GM12874 (cell line): ENCODE measurements at regions not wholly inside any gene's neighbourhood (a gene's known extent, or its start where the extent isn't known, plus 50 kb on each side); places are given as distances from the start of the nearest gene placed in this dataset.

Source experiments
- TF ChIP-seq, protein P1 (sequence below): IDR thresholded peaks from 2 replicates; pipeline ENCODE4 v1.5.1; 2011; ENCODE audit warnings: low read depth, mild to moderate bottlenecking, control low read depth, low read length, moderate library complexity; ENCODE audit not compliant: insufficient read depth

DNA sequence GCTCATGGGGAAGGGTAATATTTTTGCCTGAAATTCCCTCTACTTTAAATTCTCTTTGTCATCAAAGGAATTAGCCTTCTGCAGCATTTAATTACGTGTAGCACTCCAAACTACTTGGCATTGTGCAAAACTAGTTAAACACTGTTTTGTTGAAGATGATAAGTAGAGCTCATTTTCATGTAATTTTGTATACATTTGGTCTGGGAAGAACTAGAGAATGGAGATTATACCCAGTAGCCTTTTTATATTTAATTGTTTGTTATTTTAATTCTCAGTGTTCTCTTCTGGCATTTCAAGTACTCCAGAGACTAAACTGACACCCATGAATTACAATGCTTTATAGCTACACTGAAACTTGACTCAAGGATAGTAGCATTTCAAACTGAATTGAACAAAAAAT lies 211.5 kb upstream of the SMIM31 start:
- TF ChIP-seq, protein P1, sequence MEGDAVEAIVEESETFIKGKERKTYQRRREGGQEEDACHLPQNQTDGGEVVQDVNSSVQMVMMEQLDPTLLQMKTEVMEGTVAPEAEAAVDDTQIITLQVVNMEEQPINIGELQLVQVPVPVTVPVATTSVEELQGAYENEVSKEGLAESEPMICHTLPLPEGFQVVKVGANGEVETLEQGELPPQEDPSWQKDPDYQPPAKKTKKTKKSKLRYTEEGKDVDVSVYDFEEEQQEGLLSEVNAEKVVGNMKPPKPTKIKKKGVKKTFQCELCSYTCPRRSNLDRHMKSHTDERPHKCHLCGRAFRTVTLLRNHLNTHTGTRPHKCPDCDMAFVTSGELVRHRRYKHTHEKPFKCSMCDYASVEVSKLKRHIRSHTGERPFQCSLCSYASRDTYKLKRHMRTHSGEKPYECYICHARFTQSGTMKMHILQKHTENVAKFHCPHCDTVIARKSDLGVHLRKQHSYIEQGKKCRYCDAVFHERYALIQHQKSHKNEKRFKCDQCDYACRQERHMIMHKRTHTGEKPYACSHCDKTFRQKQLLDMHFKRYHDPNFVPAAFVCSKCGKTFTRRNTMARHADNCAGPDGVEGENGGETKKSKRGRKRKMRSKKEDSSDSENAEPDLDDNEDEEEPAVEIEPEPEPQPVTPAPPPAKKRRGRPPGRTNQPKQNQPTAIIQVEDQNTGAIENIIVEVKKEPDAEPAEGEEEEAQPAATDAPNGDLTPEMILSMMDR: no peak

DNA sequence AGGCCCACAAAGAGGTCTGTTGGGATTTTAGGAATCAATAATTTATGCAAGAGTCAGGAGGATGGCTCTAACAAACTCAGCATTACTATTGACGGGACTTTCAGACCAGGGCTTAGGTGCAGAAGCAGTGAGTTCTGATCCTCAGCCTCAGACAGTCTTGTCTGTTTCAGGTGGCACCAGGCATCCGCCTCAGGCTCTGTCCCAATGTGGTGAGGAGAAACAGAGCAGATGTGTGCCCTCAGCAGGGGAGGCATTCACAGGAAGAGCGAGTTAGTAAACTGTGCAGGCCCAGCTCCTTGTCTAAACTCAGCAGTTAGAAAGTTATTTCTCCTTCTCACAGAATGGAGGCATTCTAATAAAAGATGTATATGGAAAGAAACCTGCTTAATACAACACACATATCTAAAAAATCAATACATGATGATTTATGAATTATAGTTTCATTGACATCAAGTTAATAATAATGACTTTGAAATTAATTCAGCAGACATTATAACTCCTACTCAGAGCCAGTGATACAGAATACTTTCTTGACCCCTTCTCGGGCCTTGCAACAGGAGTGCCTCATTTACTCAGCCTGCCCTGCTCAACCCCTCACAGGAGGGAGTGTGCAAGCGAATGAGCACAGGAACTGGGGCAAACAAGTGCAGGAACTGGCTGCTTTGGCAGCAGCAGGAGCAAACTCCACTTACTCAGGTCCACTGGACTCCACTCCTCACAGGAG lies 202.8 kb upstream of the SMIM31 start:
- TF ChIP-seq, protein P1: no peak

DNA sequence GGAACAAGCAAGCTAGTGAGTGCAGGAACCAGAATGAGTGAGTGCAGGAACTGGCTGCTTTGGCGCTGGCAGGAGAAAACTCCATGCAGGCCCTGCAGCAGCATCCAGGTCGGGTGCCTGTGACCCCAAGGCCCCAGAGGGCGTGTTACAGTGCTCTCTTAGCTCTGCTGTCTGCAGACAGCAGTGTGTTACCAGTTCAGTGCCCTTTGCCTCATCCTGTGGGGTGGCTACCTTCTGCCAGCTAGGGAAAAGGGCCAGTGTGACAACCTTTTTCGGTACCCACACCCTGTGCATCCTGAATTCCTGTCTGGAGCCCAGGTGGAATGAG lies 202.3 kb upstream of the SMIM31 start:
- TF ChIP-seq, protein P1: no peak

- TF ChIP-seq, protein P1: no peak
Observed at GRCh38 chr4:164571593-164572390, 182.1 kb upstream of the SMIM31 start.

DNA sequence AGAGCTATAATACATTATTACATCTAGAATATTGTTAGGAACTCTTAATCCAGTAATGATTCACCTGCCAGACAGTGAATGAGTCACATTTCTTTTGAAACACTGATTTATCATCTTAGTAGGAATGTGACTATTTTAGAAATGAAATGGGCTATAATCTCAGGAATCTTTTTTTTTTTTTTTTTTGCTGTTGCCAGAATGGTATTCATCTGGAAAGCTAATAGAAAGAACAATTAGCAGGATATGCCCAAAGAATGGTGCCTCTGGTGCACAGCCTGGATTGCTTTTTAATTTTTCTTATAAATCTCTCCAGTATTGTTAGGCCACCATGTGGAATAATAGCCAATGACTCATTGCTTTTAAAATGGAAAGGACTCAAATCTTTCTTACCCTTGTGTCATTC lies 181.1 kb upstream of the SMIM31 start:
- TF ChIP-seq, protein P1: no peak

DNA sequence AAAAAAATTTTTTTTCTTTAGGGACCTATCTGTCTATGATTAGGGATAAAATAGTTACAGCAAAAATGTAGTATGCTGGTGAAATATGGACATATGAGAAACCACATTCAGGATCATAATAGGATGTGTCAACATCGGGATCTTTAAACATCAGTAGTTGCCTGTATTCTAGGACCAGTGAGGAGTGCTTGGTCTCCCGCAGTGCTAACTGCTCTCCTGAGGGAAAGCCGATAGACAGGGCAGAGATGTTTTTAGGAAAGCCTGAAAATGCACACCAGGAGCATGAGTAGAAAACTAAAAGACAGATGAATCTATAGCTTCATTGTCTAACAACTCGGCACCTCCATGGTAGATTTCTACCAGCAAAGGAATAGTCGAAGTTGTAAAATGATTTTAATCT lies 178.1 kb upstream of the SMIM31 start:
- TF ChIP-seq, protein P1: no peak

GRCh38 chr4:164579270-164579942 lies 174.5 kb upstream of the SMIM31 start:
- TF ChIP-seq, protein P1: no peak
